Ovary (tissue), 7 donors: ENCODE measurements at regions not wholly inside any gene's neighbourhood (a gene's known extent, or its start where the extent isn't known, plus 50 kb on each side); places are given as distances from the start of the nearest gene placed in this dataset.

ENCODE experiments used
- DNase-seq, 5 donors: peaks; one replicate each; pipeline ENCODE4 v3.0.0-alpha.2; 2019 to 2020
- H3K27ac ChIP-seq, 2 donors: fragments of 200-600 bp; one replicate each; pipeline versions ENCODE4 v1.5.1 to v1.8.0; 2019 to 2022
- H3K27me3 ChIP-seq: fragments of 200-600 bp; one replicate; pipeline ENCODE4 v1.8.0; 2022
- H3K36me3 ChIP-seq: fragments of 200-600 bp; sonication (generic); one replicate; pipeline ENCODE4 v1.5.1; 2019
- H3K4me1 ChIP-seq: one replicate; pipeline ENCODE4 v1.8.1; 2013; ENCODE audit warnings: mild to moderate bottlenecking, moderate library complexity; ENCODE audit not compliant: insufficient read depth
- H3K4me3 ChIP-seq: fragments of 200-600 bp; sonication (generic); one replicate; pipeline ENCODE4 v1.5.1; 2017
- H3K9me3 ChIP-seq, 2 donors: fragments of 200-600 bp in 1 of 2; sonication (generic) in 1 of 2; one replicate each; pipeline versions ENCODE4 v1.5.1 to v1.8.1; 2013 to 2019; ENCODE audit warnings: mild to moderate bottlenecking in 1 of 2, moderate library complexity in 1 of 2
- EP300 ChIP-seq: sonication (generic); formaldehyde crosslinking; IDR thresholded peaks from one replicate; pipeline ENCODE4 v1.6.1; 2017; ENCODE audit warnings: antibody characterized with exemption
- POLR2A ChIP-seq: fragments of 450-650 bp; IDR thresholded peaks from one replicate; pipeline ENCODE4 v1.6.1; 2017; ENCODE audit warnings: antibody characterized with exemption, mild to moderate bottlenecking, moderate library complexity
- WGBS, 3 donors: extraction: QIAGEN DNeasy Blood & Tissue Kit in 1 of 3; methylation state at CpG; one replicate each; pipeline versions ENCODE4 v1.1.5 to v1.1.7; 2013 to 2017; 5-methylcytosine and 5-hydroxymethylcytosine counted together
- intact Hi-C, 4 donors: fragments of 100-400 bp; cut with DNase I; formaldehyde crosslinking; loops; one replicate each; pipeline versions ENCODE4 v1.11.0 to v1.15.1; 2022 to 2023
- TF ChIP-seq, protein P1 (sequence below), 3 donors: fragments of 450-650 bp in 2 of 3; fragments of 200-600 bp in 1 of 3; IDR thresholded peaks; one replicate each; pipeline versions ENCODE4 v1.5.1 to v1.8.0; 2016 to 2022; ENCODE audit warnings: antibody characterized with exemption in 3 of 3, mild to moderate bottlenecking in 1 of 3
- donor health status: DM: no; HTN: no; CAD: no; lungs with moderate emphysema.
- donor health status: DM: no; HTN: no; CAD: no.
- donor health status: Bipolar disorder and iron deficiency.
- donor health status: DM: no; HTN: no; CAD: no.
- donor health status: DM: yes; HTN: yes; CAD: no.

DNA sequence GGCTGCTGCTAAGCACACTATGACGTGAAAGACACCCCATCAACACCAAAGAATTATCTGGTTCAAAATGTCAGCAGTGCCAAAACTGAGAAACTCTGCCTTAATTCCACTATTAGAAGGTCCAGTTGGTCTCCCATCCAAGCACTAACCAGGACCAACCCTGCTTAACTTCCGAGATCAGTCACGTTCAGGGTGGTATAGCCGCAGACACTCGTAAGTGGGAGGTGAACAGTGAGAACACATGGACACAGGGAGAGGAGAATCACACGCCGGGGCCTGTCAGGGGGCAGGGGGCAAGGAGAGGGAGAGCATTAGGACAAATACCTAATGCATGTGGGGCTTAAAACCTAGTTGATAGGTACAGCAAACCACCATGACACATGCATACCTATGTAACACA, 83.4 kb downstream of the C13orf42 start:
- H3K27me3 ChIP-seq, result no peaks in the 10 kb centered on the region
- no peak overlapping the region for H3K4me3 ChIP-seq
- no peaks in the 10 kb centered on the region for H3K4me1 ChIP-seq
- intact Hi-C loops, result no loop called here
- WGBS, 3 donors, result 84 to 92% (median 86%) methylated on average over 7 of the region's 7 CpGs
- H3K36me3 ChIP-seq, result no peaks in the 10 kb centered on the region
- no peak for TF ChIP-seq POLR2A
- TF ChIP-seq, protein P1, sequence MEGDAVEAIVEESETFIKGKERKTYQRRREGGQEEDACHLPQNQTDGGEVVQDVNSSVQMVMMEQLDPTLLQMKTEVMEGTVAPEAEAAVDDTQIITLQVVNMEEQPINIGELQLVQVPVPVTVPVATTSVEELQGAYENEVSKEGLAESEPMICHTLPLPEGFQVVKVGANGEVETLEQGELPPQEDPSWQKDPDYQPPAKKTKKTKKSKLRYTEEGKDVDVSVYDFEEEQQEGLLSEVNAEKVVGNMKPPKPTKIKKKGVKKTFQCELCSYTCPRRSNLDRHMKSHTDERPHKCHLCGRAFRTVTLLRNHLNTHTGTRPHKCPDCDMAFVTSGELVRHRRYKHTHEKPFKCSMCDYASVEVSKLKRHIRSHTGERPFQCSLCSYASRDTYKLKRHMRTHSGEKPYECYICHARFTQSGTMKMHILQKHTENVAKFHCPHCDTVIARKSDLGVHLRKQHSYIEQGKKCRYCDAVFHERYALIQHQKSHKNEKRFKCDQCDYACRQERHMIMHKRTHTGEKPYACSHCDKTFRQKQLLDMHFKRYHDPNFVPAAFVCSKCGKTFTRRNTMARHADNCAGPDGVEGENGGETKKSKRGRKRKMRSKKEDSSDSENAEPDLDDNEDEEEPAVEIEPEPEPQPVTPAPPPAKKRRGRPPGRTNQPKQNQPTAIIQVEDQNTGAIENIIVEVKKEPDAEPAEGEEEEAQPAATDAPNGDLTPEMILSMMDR (IDR thresholded peaks at IDR 0.05), result no peak
- TF ChIP-seq EP300, result no peak
- H3K9me3 ChIP-seq, result no peaks in the 10 kb centered on the region
- no peak for DNase-seq
- H3K27ac ChIP-seq, result no peak overlapping the region

DNA sequence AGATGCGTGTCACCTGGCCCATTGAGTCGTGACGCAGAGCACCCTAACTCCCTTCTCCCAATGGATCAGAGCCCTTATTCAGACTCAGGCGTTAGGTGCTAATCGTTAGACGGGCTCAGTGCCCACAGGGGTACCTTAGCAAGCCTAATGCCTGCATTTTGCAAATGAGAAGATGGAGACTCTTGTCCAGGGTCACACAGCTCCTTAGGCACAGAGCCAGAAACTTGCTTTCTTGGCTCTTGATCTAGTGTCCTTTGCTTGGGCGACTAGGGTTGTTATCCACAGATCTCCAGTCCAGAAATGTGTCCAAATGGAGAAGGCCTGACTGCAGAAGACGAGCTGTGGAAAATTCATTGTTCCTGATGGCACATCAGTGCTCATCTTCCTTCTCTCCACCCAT, 85.1 kb downstream of the C13orf42 start:
- intact Hi-C loops, result no loop called here
- DNase-seq, result no peak
- H3K27ac ChIP-seq, result no peak overlapping the region
- H3K4me1 ChIP-seq, result no peaks in the 10 kb centered on the region
- no peak overlapping the region for H3K4me3 ChIP-seq
- TF ChIP-seq POLR2A, result no peak
- H3K9me3 ChIP-seq, result no peaks in the 10 kb centered on the region
- H3K27me3 ChIP-seq, result no peaks in the 10 kb centered on the region
- 82 to 89% (median 85%) methylated on average over 8 of the region's 8 CpGs for WGBS, 3 donors
- no peaks in the 10 kb centered on the region for H3K36me3 ChIP-seq

DNA sequence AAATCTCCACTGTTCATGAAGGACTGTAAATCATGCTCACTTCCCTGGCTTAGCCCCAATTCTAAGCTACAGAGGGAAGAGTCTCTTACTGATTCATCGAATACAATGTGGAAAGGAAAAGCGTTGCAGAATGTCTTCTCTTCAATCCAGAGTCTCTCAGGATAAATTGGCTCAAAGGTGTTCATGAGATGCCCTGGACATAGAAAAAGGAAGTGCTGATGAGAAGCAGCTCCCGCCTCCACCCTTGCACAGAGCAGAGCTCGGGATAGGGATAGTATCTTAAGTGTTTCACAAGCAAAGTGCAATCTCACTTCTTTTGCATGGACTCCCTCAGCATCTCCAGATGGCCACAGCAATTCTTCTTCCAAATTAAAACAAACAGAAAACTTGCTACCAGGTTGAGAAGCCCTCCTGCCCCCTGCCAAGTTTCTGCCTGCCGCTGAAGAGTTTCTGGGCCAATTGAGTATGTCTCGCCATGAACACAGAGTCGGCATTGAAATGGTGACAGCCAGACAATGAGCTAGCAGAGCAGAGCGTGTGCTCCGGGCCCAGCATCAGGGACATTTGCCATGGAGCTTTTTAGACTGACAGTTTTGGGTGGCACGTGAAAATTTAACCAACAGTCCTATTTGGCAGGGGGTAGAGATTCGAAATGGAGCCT, 85.7 kb downstream of the C13orf42 start:
- Histone ChIP-seq H3K27ac (no peak overlapping the region), H3K36me3 (no peaks in the 10 kb centered on the region), H3K4me1 (no peaks in the 10 kb centered on the region), H3K4me3 (no peak overlapping the region), H3K27me3 (no peaks in the 10 kb centered on the region), H3K9me3 (no peaks in the 10 kb centered on the region)
- intact Hi-C loops, result loop anchor here in 1 of 4 donors (2.0 kb wide), 1 partner anchor 59 kb away; no protein-coding TSS in a partner anchor
- no peak for DNase-seq
- TF ChIP-seq EP300, result no peak
- no peak for TF ChIP-seq POLR2A
- TF ChIP-seq, protein P1 (IDR thresholded peaks at IDR 0.05), result no peak
- WGBS, 3 donors, result 84 to 88% (median 85%) methylated on average over 11 of the region's 11 CpGs

DNA sequence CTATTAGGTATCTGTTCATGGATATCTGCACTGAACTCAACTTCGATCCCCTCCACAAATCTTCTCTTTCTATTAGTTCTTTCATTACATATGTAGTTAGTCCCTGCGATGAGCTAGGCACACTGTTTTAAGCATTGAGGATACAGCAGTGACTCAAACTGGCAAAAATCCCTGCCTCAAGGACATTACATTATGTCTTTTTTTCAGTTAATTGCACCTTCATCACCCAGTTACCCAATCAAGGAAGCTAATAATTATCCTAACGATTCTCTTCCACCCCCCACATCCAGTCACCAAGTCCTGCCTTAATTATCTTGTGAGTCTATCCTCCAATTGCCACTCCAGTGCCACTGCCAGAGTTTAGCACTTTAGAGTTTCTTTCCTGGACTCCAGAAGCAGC, 89.3 kb downstream of the C13orf42 start:
- no peaks in the 10 kb centered on the region for H3K27me3 ChIP-seq
- TF ChIP-seq POLR2A, result no peak
- WGBS, 3 donors, result 83 to 91% (median 85%) methylated on average over 3 of the region's 3 CpGs
- no peaks in the 10 kb centered on the region for H3K9me3 ChIP-seq
- no peaks in the 10 kb centered on the region for H3K4me1 ChIP-seq
- intact Hi-C loops, result no loop called here
- no peak for DNase-seq
- H3K36me3 ChIP-seq, result no peaks in the 10 kb centered on the region
- no peak overlapping the region for H3K27ac ChIP-seq
- H3K4me3 ChIP-seq, result no peak overlapping the region

DNA sequence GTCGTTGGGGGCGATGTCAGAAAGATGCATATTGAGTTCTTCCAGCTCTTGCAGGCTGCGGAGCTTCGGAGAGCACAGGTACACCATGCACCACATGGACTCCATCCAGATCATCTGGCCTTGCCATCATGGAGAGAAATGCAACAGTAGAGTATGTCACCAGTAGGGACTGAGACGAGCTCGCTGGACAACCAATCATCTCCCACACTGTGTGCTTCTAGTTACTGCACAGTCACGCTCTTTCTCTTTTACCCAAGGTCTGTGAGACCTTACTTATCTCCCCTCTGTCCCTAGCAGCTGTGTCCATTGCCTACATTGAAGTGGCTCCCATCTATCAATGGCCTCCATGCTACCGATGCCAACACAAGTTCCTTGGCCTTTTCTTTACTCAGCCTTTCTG, 90.5 kb downstream of the C13orf42 start:
- no peak for DNase-seq
- 90 to 91% (median 91%) methylated on average over 8 of the region's 8 CpGs for WGBS, 3 donors
- no peak for TF ChIP-seq POLR2A
- TF ChIP-seq, protein P1 (IDR thresholded peaks at IDR 0.05), result no peak
- no peak for TF ChIP-seq EP300
- intact Hi-C loops, result no loop called here
- Histone ChIP-seq H3K36me3 (no peaks in the 10 kb centered on the region), H3K27ac (no peak overlapping the region), H3K27me3 (no peaks in the 10 kb centered on the region), H3K4me1 (no peaks in the 10 kb centered on the region), H3K9me3 (no peaks in the 10 kb centered on the region), H3K4me3 (no peak overlapping the region)
